Hematopoietic multipotent progenitor cell (in vitro differentiated cells): ENCODE measurements at regions not wholly inside any gene's neighbourhood (a gene's known extent, or its start where the extent isn't known, plus 50 kb on each side); places are given as distances from the start of the nearest gene placed in this dataset.

Source experiments
- DNase-seq, 3 donors: peaks; one replicate each; pipeline ENCODE4 v3.0.0-alpha.2; 2011 to 2015; ENCODE audit warnings: low read depth in 2 of 3, low spot score in 2 of 3

DNA sequence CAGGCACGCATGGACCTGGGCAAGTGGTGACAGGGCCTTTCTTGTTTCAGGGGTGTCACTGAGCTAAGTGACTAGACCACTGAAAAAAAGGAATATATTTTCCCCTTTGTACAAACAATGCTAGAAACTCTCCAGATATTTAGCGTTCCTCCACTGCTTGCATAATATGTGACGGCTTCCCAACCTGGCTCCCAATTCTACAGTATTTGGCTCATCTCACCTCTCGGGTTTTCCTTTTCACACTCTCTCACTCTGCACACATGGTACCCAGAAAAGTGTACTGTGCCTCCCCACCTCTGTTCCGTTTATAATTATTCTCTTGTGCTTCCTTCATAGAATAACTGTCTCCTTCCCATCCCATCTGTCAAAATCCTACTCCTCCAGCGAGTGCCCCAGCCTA is 140.5 kb upstream of the KLHL25 start:
- no peak for DNase-seq

GRCh38 chr15:85937661-85938060 is 142.0 kb upstream of the AGBL1 start:
- DNase-seq, result no peak

DNA sequence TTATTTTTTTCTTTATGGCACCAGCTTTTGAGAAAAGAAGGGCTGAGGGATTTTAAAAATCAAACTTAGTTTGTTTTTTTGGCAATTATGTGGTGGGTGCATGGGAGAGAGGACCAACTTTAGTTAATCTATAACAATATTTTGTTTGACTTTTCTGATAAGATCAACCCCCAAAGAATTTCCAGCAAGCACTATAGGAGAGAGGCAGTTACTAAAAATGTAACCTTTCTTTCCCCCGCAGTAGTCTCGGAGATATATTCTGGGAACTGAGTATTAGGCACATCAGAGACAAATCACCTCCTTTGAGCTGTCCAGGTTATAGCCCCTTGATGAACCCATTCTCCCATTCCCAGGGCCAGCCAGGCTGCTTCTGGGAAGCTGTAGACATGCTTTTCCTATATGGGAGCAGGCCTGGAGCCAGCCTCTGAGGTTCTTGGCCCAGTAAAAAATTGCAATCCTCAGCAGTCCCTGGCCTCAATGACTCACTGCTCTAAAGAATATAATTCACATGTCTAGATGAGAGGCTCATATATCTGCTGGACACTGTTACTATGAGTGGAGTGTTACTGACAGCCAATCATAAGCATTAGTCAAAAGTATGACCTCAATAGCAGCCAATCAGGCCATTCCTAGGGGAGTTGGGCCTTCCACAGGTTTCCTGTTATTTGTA is 138.3 kb upstream of the AGBL1 start:
- DNase-seq, result no peak

DNA sequence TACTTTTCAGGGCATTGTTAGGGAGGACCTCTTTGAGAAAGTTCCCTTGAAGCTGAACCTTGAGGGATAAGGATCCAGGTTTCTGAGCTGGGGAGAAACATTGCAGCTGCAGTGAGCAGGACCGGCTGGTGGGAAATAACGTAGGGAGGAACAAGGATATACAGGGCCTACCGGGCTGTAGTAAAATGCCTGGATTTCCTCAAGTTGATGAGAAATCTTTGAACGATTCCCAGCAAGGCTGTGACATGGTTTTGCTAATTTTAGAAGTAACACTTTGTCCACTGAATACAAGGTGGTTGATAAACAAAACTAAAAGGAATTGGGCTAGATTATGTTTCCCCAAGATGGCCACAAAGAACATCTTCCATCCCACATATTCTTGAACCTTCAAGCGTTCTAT is 137.0 kb upstream of the AGBL1 start:
- DNase-seq, result no peak

GRCh38 chr15:85943151-85943550 is 136.5 kb upstream of the AGBL1 start:
- no peak for DNase-seq

- DNase-seq, result no peak
These were observed 135.9 kb upstream of the AGBL1 start for GRCh38 chr15:85943791-85944190.

GRCh38 chr15:85947021-85947420 is 132.7 kb upstream of the AGBL1 start:
- no peak for DNase-seq

DNA sequence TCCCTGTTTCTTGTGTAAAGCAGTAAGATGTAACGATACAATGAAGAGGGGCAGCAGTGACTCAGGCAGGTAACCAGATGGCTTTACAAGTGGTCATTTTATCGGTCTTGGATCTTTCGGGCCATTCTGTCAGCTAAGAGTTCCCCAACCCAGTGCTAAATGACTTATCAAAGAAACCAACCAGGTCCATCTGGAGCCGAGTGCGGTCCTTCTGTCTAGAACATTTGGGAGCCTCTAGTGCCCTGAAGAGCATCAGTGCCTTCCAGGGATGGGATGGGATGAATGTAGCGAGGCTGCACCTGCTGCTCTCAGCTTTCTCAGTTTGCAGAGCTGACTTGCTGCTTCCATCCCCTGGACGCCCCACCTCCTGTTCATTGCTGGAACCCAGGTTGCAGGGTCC is 131.7 kb upstream of the AGBL1 start:
- DNase-seq, result no peak

DNA sequence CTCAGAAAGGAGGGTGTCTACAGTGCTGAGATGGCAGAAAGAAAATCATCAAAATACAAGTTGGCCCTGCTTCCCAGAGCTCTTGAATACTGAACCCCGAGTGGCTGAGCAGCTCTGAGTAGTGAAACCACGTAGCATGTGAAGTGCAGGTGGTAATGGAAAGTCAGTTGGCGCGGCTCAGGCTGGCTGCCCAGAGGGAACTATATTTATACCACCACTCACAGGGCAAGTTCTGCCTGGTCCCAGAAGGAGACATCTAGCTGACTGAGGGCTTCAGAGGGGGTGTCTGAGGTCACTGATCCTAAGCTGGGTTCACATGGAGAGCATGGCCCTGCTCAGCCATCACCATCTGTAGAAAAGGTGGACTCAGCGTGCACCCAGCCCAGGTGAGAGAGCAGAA is 129.6 kb upstream of the AGBL1 start:
- no peak for DNase-seq

GRCh38 chr15:85954586-85954985 is 125.1 kb upstream of the AGBL1 start:
- DNase-seq, result no peak

DNA sequence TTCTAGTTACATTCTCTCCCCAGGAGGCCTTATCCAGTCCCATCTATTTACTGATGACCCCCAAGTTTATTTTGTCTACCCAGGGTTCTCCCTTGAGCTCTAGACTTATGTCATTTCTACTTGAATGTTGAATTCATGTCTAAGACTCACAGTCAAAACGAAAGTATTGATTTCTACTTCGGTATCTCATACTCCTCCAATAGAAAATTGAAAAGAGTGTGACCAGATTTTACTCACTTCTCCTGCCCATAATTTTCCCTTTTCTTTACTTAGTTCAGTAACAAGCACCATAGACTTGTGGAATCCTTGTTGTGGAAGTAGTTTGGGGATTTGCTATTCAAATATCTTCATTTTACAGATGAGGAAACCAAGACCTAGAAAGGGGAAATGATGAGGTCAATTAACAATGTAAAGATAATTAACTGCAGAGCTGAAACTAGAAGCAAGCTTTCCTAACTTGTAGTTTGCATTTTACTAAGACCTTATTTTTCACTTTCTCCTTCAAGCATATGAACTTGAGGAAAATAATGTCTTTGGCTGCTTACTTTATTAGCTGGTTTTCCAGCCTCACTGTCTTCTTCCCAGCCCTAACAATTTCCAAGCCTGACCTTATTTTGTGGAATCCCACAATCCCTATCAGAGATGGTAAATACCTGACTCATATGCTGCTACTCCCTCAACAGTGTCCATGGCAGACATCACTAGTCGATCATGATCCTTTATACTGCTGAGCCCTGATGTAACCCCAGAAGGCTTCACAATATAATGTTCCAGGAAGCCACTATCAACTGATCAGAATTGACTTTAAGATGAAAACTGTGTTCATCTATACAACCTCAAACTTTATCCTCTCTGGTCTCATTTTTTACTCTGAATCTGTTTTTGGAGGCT is 123.9 kb upstream of the AGBL1 start:
- DNase-seq, result no peak

DNA sequence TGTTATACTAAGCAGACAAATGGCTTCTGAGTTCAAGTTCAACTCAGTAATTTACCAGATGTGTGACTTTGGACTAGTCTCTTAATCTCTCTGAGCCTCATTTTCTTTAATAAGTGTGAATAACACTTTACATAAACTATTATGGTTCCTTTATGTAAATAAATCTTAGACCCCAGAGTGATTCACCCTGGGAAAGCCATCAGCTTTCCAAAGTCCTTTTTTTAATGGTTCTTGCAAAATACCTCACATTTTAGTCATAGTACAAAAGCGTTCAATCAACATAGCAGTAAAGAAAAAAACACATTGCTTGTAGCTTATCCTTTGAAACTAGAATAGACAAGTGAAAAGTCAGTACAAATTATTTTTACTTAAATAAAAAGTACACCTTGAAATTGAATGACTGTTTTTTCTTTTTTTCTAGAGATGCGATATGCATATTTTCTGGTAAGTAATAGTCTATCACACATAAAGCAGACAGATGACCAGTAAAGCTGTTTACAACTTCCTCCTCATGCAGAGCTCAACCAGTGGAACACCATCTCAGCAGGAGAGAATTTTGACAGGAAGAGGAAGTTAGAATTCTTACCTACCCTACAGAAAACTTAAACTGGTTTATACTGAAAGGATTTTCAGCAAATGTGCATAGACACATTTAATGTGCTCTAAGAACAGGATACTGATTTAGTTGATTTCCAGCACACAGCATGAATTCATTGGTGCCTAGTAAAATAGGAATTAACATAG is 123.0 kb upstream of the AGBL1 start:
- no peak for DNase-seq

GRCh38 chr15:85959611-85960010 is 120.1 kb upstream of the AGBL1 start:
- no peak for DNase-seq

DNA sequence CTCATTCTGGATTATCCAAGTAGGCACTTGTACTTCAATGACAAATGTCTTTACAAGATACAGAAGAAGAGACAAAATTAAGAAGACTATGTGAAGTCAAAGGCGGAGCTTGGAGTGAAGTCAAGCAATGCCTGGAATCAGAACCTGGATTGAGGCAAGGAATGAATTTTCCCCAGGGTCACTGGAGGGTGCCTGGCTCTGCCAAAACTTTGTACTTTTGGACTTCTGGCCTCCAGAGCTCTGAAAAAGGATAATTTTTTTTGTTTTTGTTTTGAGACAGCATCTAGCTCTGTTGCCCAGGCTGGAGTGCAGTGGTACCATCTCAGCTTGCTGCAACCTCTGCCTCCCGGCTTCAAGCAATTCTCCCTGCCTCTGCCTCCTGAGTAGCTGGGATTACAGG is 119.3 kb upstream of the AGBL1 start:
- no peak for DNase-seq

DNA sequence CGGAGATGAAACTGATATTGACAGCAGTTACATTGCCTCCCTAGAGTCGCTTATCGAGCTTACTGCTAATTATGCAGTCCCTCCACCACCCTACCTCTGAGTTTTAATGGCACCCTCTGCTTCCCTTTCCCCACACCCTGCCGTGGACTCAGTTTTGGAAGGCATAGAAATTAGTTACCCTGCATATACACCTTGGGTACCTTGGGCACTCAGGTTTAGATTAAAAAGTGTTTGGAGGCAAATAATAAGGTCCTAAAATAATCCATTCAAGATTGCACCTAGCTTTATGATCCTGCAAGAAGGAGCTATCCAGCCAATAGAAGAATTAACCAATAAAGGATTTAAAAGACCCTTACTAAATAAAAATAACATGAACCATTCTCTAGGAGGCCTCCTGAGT is 117.8 kb upstream of the AGBL1 start:
- DNase-seq, result no peak

DNA sequence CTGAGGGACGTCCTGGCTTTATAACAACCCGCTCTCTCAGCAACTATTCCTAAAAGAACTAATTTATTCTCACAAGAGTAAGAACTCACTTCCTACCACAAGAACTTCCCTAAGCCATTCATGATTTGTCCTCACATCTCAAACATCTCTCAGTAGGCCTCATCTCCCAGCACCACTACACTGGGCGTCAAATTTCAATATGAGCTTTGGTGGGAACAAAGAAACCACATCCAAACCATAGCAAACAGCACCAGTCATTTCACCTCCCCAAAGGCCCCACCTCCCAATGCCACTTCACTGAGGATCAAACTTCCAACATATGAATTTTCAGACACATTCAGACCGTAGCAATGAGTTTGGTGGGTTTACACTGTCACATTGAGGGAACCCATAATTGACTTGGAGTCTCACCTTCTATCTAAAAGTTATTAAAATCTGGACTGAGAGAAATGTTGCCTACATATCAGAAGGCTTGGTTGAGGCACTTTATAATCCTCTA is 116.4 kb upstream of the AGBL1 start:
- no peak for DNase-seq

- no peak for DNase-seq
These were observed 115.2 kb upstream of the AGBL1 start for GRCh38 chr15:85964471-85964870.

GRCh38 chr15:85967553-85967952 is 112.1 kb upstream of the AGBL1 start:
- no peak for DNase-seq

- no peak for DNase-seq
These were observed 106.7 kb upstream of the AGBL1 start for GRCh38 chr15:85972805-85973540.

GRCh38 chr15:85973584-85974347 is 105.9 kb upstream of the AGBL1 start:
- no peak for DNase-seq
